ENCODE measurements at regions not wholly inside any gene's neighbourhood (a gene's known extent, or its start where the extent isn't known, plus 50 kb on each side); places are given as distances from the start of the nearest gene placed in this dataset.

DNA sequence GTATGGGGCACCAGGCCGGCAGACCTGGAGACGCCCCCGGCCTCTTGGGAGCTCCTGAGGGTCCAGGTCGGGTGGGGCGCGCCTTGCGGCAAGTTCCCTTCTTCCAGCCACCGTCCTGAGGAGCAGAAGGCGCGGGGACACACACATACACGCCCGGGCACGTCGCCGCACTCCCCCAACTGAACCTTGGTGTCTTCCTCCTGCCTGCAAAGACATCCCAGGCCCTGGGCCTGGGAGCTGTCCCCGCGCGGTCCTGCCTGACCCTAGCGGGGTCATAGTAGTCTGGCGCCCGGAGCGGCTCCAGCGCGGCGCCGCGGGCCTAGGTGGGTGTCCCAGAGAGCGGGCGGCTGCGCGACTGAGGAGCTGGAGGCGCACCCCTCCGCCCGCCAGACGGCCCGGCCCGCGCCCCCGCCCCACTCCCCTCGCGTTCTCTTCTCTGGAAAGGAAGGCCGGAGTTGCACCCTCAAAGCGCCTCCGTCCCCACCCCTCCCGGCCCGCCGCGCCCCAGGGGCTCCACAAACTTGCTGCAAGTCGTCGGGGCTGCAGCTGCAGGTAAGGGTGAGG lies 185.9 kb upstream of the LINGO1 start:
- TF ChIP-seq, protein P1, sequence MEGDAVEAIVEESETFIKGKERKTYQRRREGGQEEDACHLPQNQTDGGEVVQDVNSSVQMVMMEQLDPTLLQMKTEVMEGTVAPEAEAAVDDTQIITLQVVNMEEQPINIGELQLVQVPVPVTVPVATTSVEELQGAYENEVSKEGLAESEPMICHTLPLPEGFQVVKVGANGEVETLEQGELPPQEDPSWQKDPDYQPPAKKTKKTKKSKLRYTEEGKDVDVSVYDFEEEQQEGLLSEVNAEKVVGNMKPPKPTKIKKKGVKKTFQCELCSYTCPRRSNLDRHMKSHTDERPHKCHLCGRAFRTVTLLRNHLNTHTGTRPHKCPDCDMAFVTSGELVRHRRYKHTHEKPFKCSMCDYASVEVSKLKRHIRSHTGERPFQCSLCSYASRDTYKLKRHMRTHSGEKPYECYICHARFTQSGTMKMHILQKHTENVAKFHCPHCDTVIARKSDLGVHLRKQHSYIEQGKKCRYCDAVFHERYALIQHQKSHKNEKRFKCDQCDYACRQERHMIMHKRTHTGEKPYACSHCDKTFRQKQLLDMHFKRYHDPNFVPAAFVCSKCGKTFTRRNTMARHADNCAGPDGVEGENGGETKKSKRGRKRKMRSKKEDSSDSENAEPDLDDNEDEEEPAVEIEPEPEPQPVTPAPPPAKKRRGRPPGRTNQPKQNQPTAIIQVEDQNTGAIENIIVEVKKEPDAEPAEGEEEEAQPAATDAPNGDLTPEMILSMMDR (IDR thresholded peaks at IDR 0.05; ENCODE audit: insufficient read depth, low read length, poor library complexity, severe bottlenecking), result no peak
- Histone ChIP-seq H3K36me3 (ENCODE audit: control insufficient read depth, insufficient read depth, low read length) (no peaks in the 10 kb centered on the region), H3K27me3 (ENCODE audit: control insufficient read depth, insufficient read depth, low read length) (peaks cover 63% of the 10 kb centered on the region), H3K4me3 (ENCODE audit: low read depth, low read length) (no peak overlapping the region)
- no peak for DNase-seq (ENCODE audit: low read depth)

DNA sequence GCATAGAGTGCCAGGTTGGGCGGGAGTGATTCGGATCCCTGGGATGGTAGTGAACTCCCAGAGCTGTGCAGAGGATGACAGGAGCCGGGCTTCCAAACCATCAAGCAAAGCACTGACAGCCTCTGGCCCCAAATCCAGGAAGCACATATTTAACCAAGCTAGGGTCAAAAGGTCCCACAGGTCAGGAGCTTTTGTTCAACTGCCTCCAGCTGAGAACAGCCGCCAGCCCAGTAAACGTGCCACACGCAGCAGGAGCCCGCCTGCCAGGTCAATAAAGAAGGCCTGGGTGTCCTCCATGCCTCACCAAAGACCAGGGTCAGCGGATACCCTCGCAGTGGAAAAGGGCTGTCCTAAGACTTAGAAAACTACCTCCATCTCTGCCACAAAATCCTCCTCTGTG lies 184.7 kb upstream of the LINGO1 start:
- Histone ChIP-seq H3K4me3 (ENCODE audit: low read depth, low read length) (no peak overlapping the region), H3K36me3 (ENCODE audit: control insufficient read depth, insufficient read depth, low read length) (no peaks in the 10 kb centered on the region), H3K27me3 (ENCODE audit: control insufficient read depth, insufficient read depth, low read length) (peaks cover 61% of the 10 kb centered on the region)
- TF ChIP-seq, protein P1 (IDR thresholded peaks at IDR 0.05; ENCODE audit: insufficient read depth, low read length, poor library complexity, severe bottlenecking), result no peak
- DNase-seq (ENCODE audit: low read depth), result no peak

DNA sequence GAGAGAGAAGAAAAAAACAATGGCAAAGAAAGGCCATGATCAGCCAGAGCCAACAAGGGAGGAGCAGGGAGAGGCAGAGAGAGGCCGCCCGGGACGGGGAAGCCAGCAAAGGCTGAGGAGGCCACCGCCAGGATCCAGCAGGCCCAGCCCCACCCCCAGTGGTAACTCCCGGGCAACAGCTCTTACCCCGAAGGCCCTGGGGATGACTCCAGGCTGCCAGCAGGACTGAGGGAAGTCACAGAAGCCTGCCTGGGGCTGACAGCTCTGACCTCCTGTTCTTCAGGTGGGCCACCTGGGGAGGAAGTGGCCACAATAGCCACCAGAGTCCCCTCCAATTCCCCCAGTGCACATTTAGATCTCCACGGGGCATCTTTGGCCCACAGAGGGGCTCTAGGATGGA lies 184.3 kb upstream of the LINGO1 start:
- Histone ChIP-seq H3K27me3 (ENCODE audit: control insufficient read depth, insufficient read depth, low read length) (peaks cover 57% of the 10 kb centered on the region), H3K4me3 (ENCODE audit: low read depth, low read length) (no peak overlapping the region), H3K36me3 (ENCODE audit: control insufficient read depth, insufficient read depth, low read length) (no peaks in the 10 kb centered on the region)
- TF ChIP-seq, protein P1 (IDR thresholded peaks at IDR 0.05; ENCODE audit: insufficient read depth, low read length, poor library complexity, severe bottlenecking), result no peak
- no peak for DNase-seq (ENCODE audit: low read depth)

DNA sequence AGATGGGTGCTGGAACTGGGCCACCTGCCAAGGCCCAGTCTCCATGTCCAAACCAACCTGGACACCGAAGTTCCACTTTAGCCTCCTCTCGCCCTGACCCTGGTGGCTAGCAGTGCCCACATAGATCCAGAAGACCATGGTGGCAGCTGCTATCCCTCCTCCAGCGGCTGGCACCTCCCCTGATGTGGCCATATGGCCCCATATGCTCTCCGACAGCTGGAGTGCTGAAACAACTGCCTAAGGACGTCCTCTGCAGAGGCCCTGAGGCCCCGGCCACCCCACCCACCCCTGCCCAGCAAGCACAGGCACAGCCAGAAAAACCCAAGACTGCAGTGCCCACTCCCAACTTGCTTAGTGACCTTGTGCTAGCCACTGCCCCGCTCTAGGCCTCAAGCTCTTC lies 182.3 kb upstream of the LINGO1 start:
- Histone ChIP-seq H3K27me3 (ENCODE audit: control insufficient read depth, insufficient read depth, low read length) (peaks cover 39% of the 10 kb centered on the region), H3K4me3 (ENCODE audit: low read depth, low read length) (no peak overlapping the region), H3K36me3 (ENCODE audit: control insufficient read depth, insufficient read depth, low read length) (no peaks in the 10 kb centered on the region)
- TF ChIP-seq, protein P1 (IDR thresholded peaks at IDR 0.05; ENCODE audit: insufficient read depth, low read length, poor library complexity, severe bottlenecking), result no peak
- DNase-seq (ENCODE audit: low read depth), result no peak

DNA sequence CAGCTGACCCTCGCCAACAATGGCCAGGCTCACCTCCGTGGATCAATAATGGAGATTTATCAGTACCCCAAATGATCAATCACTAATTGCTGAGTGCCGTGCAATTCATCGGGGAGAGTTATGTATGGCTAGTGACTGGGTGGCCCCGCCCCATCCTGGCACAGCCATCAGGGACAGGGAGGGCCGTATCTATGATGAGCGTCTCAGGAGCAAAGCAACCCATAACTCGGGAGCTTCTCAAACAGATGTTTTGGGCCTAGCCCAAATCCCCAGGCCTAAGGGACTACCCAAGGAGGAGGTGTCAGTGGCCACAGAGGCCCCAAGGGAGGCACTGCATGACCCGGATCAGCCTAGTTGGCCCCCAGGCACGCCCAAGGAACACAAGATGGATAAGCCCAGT lies 180.0 kb upstream of the LINGO1 start:
- DNase-seq (ENCODE audit: low read depth), result no peak
- TF ChIP-seq, protein P1 (IDR thresholded peaks at IDR 0.05; ENCODE audit: insufficient read depth, low read length, poor library complexity, severe bottlenecking), result no peak
- Histone ChIP-seq H3K4me3 (ENCODE audit: low read depth, low read length) (no peak overlapping the region), H3K27me3 (ENCODE audit: control insufficient read depth, insufficient read depth, low read length) (peaks cover 20% of the 10 kb centered on the region), H3K36me3 (ENCODE audit: control insufficient read depth, insufficient read depth, low read length) (no peaks in the 10 kb centered on the region)

DNA sequence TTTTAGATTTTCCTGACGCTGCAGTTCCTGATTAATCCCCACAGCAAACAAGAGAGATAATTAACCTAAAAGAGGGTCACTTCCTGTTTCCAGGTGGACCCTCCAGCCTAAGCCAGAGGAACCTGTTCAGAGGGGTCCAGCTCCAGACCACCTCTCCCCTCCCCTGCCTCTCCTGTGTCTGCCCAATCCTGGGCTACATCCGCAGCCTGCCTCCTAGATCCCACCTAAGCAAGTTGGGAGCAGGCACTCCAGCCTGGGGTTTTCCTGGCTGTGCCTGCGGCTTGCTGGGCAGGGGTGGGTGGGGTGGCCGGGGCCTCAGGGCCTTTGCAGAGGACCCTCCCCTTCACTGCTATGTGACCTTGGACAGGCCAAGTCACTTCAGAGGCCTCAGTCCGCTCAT lies 178.6 kb upstream of the LINGO1 start:
- Histone ChIP-seq H3K4me3 (ENCODE audit: low read depth, low read length) (no peak overlapping the region), H3K36me3 (ENCODE audit: control insufficient read depth, insufficient read depth, low read length) (no peaks in the 10 kb centered on the region), H3K27me3 (ENCODE audit: control insufficient read depth, insufficient read depth, low read length) (peaks cover 14% of the 10 kb centered on the region)
- TF ChIP-seq, protein P1 (IDR thresholded peaks at IDR 0.05; ENCODE audit: insufficient read depth, low read length, poor library complexity, severe bottlenecking), result no peak
- DNase-seq (ENCODE audit: low read depth), result no peak
